SK-N-SH treated with all-trans-retinoic acid at 6 μM for 48 hours (cell line): ENCODE measurements at regions not wholly inside any gene's neighbourhood (a gene's known extent, or its start where the extent isn't known, plus 50 kb on each side); places are given as distances from the start of the nearest gene placed in this dataset.

Experiments
- ATAC-seq: fragments of 200-7000 bp; cut with Tn5 transposase; 3 replicates; pipeline ENCODE4 v1.9.1; 2020; ENCODE audit warnings: mild to moderate bottlenecking, moderate library complexity
- ARNTL ChIP-seq: fragments of 450-650 bp; formaldehyde crosslinking; IDR thresholded peaks from 2 replicates; pipeline ENCODE4 v1.5.0; 2020; ENCODE audit warnings: low read depth, mild to moderate bottlenecking, moderate library complexity, borderline replicate concordance
- BACH2 ChIP-seq: fragments of 250-450 bp; sonication (Bioruptor Pico); IDR thresholded peaks from 2 replicates; pipeline ENCODE4 v1.9.0; 2021; ENCODE audit warnings: mild to moderate bottlenecking, borderline replicate concordance
- CREB5 ChIP-seq: fragments of 250-450 bp; sonication (Bioruptor Pico); IDR thresholded peaks from 2 replicates; pipeline ENCODE4 v1.5.1; 2020; ENCODE audit warnings: low read depth, mild to moderate bottlenecking, moderate library complexity
- CSDC2 ChIP-seq: fragments of 250-450 bp; sonication (Bioruptor Pico); IDR thresholded peaks from 2 replicates; pipeline ENCODE4 v1.5.0; 2020; ENCODE audit warnings: mild to moderate bottlenecking, moderate library complexity
- ESRRG ChIP-seq: fragments of 250-450 bp; sonication (Bioruptor Pico); IDR thresholded peaks from 2 replicates; pipeline ENCODE4 v1.6.1; 2021; ENCODE audit warnings: mild to moderate bottlenecking
- GLIS3 ChIP-seq: fragments of 250-450 bp; sonication (Bioruptor Pico); IDR thresholded peaks from 2 replicates; pipeline ENCODE4 v1.5.0; 2020; ENCODE audit warnings: mild to moderate bottlenecking, moderate library complexity
- ISL1 ChIP-seq: fragments of 250-450 bp; sonication (Bioruptor Pico); IDR thresholded peaks from 2 replicates; pipeline ENCODE4 v2.1.2; 2022; ENCODE audit warnings: mild to moderate bottlenecking, moderate library complexity
- OSR1 ChIP-seq: fragments of 250-450 bp; sonication (Bioruptor Pico); IDR thresholded peaks from 2 replicates; pipeline ENCODE4 v1.8.0; 2022; ENCODE audit warnings: moderate library complexity, mild to moderate bottlenecking, inconsistent platforms
- PATZ1 ChIP-seq: fragments of 250-450 bp; sonication (Bioruptor Pico); IDR thresholded peaks from 2 replicates; pipeline ENCODE4 v1.8.0; 2020; ENCODE audit warnings: mild to moderate bottlenecking, moderate library complexity, borderline replicate concordance
- POU6F1 ChIP-seq: fragments of 250-450 bp; sonication (Bioruptor Pico); IDR thresholded peaks from 2 replicates; pipeline ENCODE4 v1.8.0; 2021; ENCODE audit warnings: low read depth, mild to moderate bottlenecking, moderate library complexity, borderline replicate concordance
- PPARA ChIP-seq: fragments of 250-450 bp; sonication (Bioruptor Pico); IDR thresholded peaks from 2 replicates; pipeline ENCODE4 v1.5.0; 2020; ENCODE audit warnings: mild to moderate bottlenecking, borderline replicate concordance
- RARB ChIP-seq: fragments of 250-450 bp; sonication (Bioruptor Pico); IDR thresholded peaks from 2 replicates; pipeline ENCODE4 v1.8.0; 2021; ENCODE audit warnings: mild to moderate bottlenecking, moderate library complexity
- SNAI2 ChIP-seq: fragments of 250-450 bp; sonication (Bioruptor Pico); IDR thresholded peaks from 2 replicates; pipeline ENCODE4 v1.5.0; 2020; ENCODE audit warnings: mild to moderate bottlenecking, moderate library complexity
- TCF4 ChIP-seq: fragments of 250-450 bp; sonication (Bioruptor Pico); IDR thresholded peaks from 2 replicates; pipeline ENCODE4 v1.8.0; 2021; ENCODE audit warnings: mild to moderate bottlenecking, moderate library complexity, borderline replicate concordance
- TOX ChIP-seq: fragments of 250-450 bp; sonication (Bioruptor Pico); IDR thresholded peaks from 2 replicates; pipeline ENCODE4 v1.8.0; 2021; ENCODE audit warnings: mild to moderate bottlenecking, moderate library complexity, borderline replicate concordance
- TSHZ2 ChIP-seq: fragments of 250-450 bp; sonication (Bioruptor Pico); IDR thresholded peaks from 2 replicates; pipeline ENCODE4 v1.5.0; 2020; ENCODE audit warnings: mild to moderate bottlenecking, moderate library complexity
- ZC3H10 ChIP-seq: fragments of 250-450 bp; sonication (Bioruptor Pico); IDR thresholded peaks from 2 replicates; pipeline ENCODE4 v1.5.1; 2021; ENCODE audit warnings: mild to moderate bottlenecking, moderate library complexity
- ZFP3 ChIP-seq: fragments of 250-450 bp; sonication (Bioruptor Pico); IDR thresholded peaks from 2 replicates; pipeline ENCODE4 v1.5.0; 2020; ENCODE audit warnings: mild to moderate bottlenecking, moderate library complexity
- ZFP30 ChIP-seq: fragments of 450-650 bp; formaldehyde crosslinking; IDR thresholded peaks from 2 replicates; pipeline ENCODE4 v1.5.0; 2022; ENCODE audit warnings: mild to moderate bottlenecking, moderate library complexity
- ZNF565 ChIP-seq: fragments of 450-650 bp; formaldehyde crosslinking; conservative IDR thresholded peaks from 2 replicates; pipeline ENCODE4 v1.5.0; 2020; ENCODE audit warnings: low read depth, mild to moderate bottlenecking, moderate library complexity
- ZNF70 ChIP-seq: fragments of 450-650 bp; formaldehyde crosslinking; IDR thresholded peaks from 2 replicates; pipeline ENCODE4 v1.5.0; 2020; ENCODE audit warnings: mild to moderate bottlenecking, moderate library complexity
- ZNF8 ChIP-seq: fragments of 450-650 bp; formaldehyde crosslinking; IDR thresholded peaks from 2 replicates; pipeline ENCODE4 v1.5.0; 2020; ENCODE audit warnings: mild to moderate bottlenecking, moderate library complexity
- TF ChIP-seq, protein P1 (sequence below): fragments of 250-450 bp; sonication (Bioruptor Pico); IDR thresholded peaks from 2 replicates; pipeline ENCODE4 v1.5.1; 2021; ENCODE audit warnings: mild to moderate bottlenecking, moderate library complexity

GRCh38 chr4:124085561-124086180, 626.9 kb downstream of the ANKRD50 start:
- ATAC-seq, result no peak
- TF ChIP-seq ISL1 (CRISPR knock-in tag) (peak; percentile 8; the same call in 1 of the 2 replicates), PPARA (CRISPR knock-in tag) (no peak)
- TF ChIP-seq, all 23 proteins: peak for 1

DNA sequence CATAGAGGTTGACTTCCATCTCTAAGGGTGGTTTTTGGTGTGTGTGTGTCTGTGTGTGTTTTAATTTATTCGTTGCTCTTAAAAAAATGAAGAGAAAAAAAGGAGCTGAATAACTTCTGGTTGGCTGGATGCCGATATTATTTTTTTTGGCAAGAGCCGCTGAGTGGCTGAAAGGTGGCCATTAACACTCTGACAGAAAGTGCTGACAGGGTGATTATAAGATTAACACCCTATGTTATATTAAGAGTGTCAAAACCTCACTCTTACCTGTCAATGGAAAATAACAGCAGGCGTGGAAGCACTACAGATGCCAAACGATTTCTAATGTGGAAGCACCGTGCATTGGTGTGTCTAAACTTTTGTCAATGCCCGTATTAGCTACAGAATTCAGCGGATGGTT, 622.5 kb downstream of the ANKRD50 start:
- no peak for ATAC-seq
- TF ChIP-seq ISL1 (CRISPR knock-in tag) (no peak), ARNTL (CRISPR knock-in tag) (no peak), ZNF565 (no peak), CSDC2 (CRISPR knock-in tag) (no peak), TCF4 (CRISPR knock-in tag) (no peak), POU6F1 (CRISPR knock-in tag) (no peak), TOX (CRISPR knock-in tag) (no peak), OSR1 (CRISPR knock-in tag) (no peak), GLIS3 (CRISPR knock-in tag) (no peak), ZNF70 (CRISPR knock-in tag) (no peak), BACH2 (no peak), RARB (CRISPR knock-in tag) (no peak), ZNF8 (CRISPR knock-in tag) (no peak), ESRRG (CRISPR knock-in tag) (no peak), TSHZ2 (no peak), SNAI2 (CRISPR knock-in tag) (no peak)

GRCh38 chr4:124092101-124092500, 620.4 kb downstream of the ANKRD50 start:
- TF ChIP-seq TOX (CRISPR knock-in tag), result no peak
- TF ChIP-seq, protein P1, sequence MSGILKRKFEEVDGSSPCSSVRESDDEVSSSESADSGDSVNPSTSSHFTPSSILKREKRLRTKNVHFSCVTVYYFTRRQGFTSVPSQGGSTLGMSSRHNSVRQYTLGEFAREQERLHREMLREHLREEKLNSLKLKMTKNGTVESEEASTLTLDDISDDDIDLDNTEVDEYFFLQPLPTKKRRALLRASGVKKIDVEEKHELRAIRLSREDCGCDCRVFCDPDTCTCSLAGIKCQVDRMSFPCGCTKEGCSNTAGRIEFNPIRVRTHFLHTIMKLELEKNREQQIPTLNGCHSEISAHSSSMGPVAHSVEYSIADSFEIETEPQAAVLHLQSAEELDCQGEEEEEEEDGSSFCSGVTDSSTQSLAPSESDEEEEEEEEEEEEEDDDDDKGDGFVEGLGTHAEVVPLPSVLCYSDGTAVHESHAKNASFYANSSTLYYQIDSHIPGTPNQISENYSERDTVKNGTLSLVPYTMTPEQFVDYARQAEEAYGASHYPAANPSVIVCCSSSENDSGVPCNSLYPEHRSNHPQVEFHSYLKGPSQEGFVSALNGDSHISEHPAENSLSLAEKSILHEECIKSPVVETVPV (CRISPR knock-in tag), result no peak
- no peak for TF ChIP-seq RARB (CRISPR knock-in tag)
- TF ChIP-seq ZC3H10 (CRISPR knock-in tag), result no peak
- TF ChIP-seq ZNF70 (CRISPR knock-in tag), result no peak
- no peak for TF ChIP-seq BACH2
- TF ChIP-seq ARNTL (CRISPR knock-in tag), result no peak
- no peak for TF ChIP-seq TSHZ2
- no peak for TF ChIP-seq CREB5 (CRISPR knock-in tag)
- TF ChIP-seq PATZ1 (CRISPR knock-in tag), result no peak
- no peak for TF ChIP-seq ISL1 (CRISPR knock-in tag)
- no peak for TF ChIP-seq SNAI2 (CRISPR knock-in tag)
- TF ChIP-seq ZFP3 (CRISPR knock-in tag), result no peak
- no peak for TF ChIP-seq ZNF8 (CRISPR knock-in tag)
- TF ChIP-seq GLIS3 (CRISPR knock-in tag), result no peak
- TF ChIP-seq ZNF565, result no peak
- TF ChIP-seq TCF4 (CRISPR knock-in tag), result no peak
- TF ChIP-seq ZFP30, result no peak
- no peak for ATAC-seq
